ENCODE measurements at regions not wholly inside any gene's neighbourhood (a gene's known extent, or its start where the extent isn't known, plus 50 kb on each side); places are given as distances from the start of the nearest gene placed in this dataset.

GRCh38 chr6:163683105-163683622 is 268.6 kb downstream of the QKI start:
- Histone ChIP-seq H3K4me3 (ENCODE audit: low read length) (no peak overlapping the region), H3K27me3 (ENCODE audit: insufficient read depth, low read depth, low read length) (no peaks in the 10 kb centered on the region), H4K20me1 (ENCODE audit: insufficient read depth) (no peaks in the 10 kb centered on the region), H3K79me2 (replicated peaks; ENCODE audit: insufficient read depth, low read length) (no peaks in the 10 kb centered on the region), H3K4me2 (ENCODE audit: low read length) (no peak overlapping the region), H3F3A (ENCODE audit: insufficient read depth, low read length, poor library complexity, severe bottlenecking) (no peaks in the 10 kb centered on the region), H3K9me2 (ENCODE audit: insufficient read depth, low read length) (no peaks in the 10 kb centered on the region), H3K36me3 (ENCODE audit: insufficient read depth, low read length) (no peaks in the 10 kb centered on the region), H2AFZ (ENCODE audit: low read depth, low read length) (no peak overlapping the region), H3K27ac (ENCODE audit: low read length) (no peak overlapping the region), H3K9ac (ENCODE audit: low read length) (no peak overlapping the region), H3K9me3 (ENCODE audit: low read length) (no peaks in the 10 kb centered on the region)
- TF ChIP-seq, protein P1, sequence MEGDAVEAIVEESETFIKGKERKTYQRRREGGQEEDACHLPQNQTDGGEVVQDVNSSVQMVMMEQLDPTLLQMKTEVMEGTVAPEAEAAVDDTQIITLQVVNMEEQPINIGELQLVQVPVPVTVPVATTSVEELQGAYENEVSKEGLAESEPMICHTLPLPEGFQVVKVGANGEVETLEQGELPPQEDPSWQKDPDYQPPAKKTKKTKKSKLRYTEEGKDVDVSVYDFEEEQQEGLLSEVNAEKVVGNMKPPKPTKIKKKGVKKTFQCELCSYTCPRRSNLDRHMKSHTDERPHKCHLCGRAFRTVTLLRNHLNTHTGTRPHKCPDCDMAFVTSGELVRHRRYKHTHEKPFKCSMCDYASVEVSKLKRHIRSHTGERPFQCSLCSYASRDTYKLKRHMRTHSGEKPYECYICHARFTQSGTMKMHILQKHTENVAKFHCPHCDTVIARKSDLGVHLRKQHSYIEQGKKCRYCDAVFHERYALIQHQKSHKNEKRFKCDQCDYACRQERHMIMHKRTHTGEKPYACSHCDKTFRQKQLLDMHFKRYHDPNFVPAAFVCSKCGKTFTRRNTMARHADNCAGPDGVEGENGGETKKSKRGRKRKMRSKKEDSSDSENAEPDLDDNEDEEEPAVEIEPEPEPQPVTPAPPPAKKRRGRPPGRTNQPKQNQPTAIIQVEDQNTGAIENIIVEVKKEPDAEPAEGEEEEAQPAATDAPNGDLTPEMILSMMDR (IDR thresholded peaks at IDR 0.05; ENCODE audit: poor library complexity, severe bottlenecking), result no peak
- no peak for TF ChIP-seq POLR2AphosphoS5 (IDR thresholded peaks at IDR 0.05)
- no peak for TF ChIP-seq TAF1 (IDR thresholded peaks at IDR 0.05; ENCODE audit: low read depth)
- no peak for TF ChIP-seq REST (IDR thresholded peaks at IDR 0.05; ENCODE audit: borderline replicate concordance)

GRCh38 chr6:163679753-163680152 is 265.2 kb downstream of the QKI start:
- Histone ChIP-seq H3K4me2 (ENCODE audit: low read length) (no peak overlapping the region), H3F3A (ENCODE audit: insufficient read depth, low read length, poor library complexity, severe bottlenecking) (no peaks in the 10 kb centered on the region), H3K27me3 (ENCODE audit: insufficient read depth, low read depth, low read length) (no peaks in the 10 kb centered on the region), H3K9ac (ENCODE audit: low read length) (no peak overlapping the region), H3K27ac (ENCODE audit: low read length) (no peak overlapping the region), H3K9me3 (ENCODE audit: low read length) (no peaks in the 10 kb centered on the region), H3K9me2 (ENCODE audit: insufficient read depth, low read length) (no peaks in the 10 kb centered on the region), H3K36me3 (ENCODE audit: insufficient read depth, low read length) (no peaks in the 10 kb centered on the region), H3K4me3 (ENCODE audit: low read length) (no peak overlapping the region), H2AFZ (ENCODE audit: low read depth, low read length) (no peak overlapping the region), H4K20me1 (ENCODE audit: insufficient read depth) (no peaks in the 10 kb centered on the region), H3K79me2 (replicated peaks; ENCODE audit: insufficient read depth, low read length) (no peaks in the 10 kb centered on the region)
- TF ChIP-seq EZH2 (IDR thresholded peaks at IDR 0.05; ENCODE audit: borderline replicate concordance, insufficient read depth, low read length, poor library complexity, severe bottlenecking) (no peak), POLR2AphosphoS5 (IDR thresholded peaks at IDR 0.05) (no peak)

GRCh38 chr6:163679012-163679660 is 264.6 kb downstream of the QKI start:
- Histone ChIP-seq H3K4me2 (ENCODE audit: low read length) (no peak overlapping the region), H4K20me1 (ENCODE audit: insufficient read depth) (no peaks in the 10 kb centered on the region), H2AFZ (ENCODE audit: low read depth, low read length) (no peak overlapping the region), H3K27ac (ENCODE audit: low read length) (no peak overlapping the region), H3K9ac (ENCODE audit: low read length) (no peak overlapping the region), H3K36me3 (ENCODE audit: insufficient read depth, low read length) (no peaks in the 10 kb centered on the region), H3K27me3 (ENCODE audit: insufficient read depth, low read depth, low read length) (no peaks in the 10 kb centered on the region), H3K9me2 (ENCODE audit: insufficient read depth, low read length) (no peaks in the 10 kb centered on the region), H3F3A (ENCODE audit: insufficient read depth, low read length, poor library complexity, severe bottlenecking) (no peaks in the 10 kb centered on the region), H3K79me2 (replicated peaks; ENCODE audit: insufficient read depth, low read length) (no peaks in the 10 kb centered on the region), H3K9me3 (ENCODE audit: low read length) (no peaks in the 10 kb centered on the region), H3K4me3 (ENCODE audit: low read length) (no peak overlapping the region)
- no peak for TF ChIP-seq RAD21 (conservative IDR thresholded peaks at IDR 0.05)
- no peak for TF ChIP-seq POLR2AphosphoS5 (IDR thresholded peaks at IDR 0.05)

Data from neural cell (in vitro differentiated cells).